Gastroesophageal sphincter (tissue), 4 donors: ENCODE measurements at regions not wholly inside any gene's neighbourhood (a gene's known extent, or its start where the extent isn't known, plus 50 kb on each side); places are given as distances from the start of the nearest gene placed in this dataset.
"Not testable (repeated sequence)": the region's sequence is repeated elsewhere in the genome, so short reads cannot be mapped to it uniquely, and the experiment has no call there.

Source experiments
- ATAC-seq: fragments of 150-250 bp; one replicate; pipeline ENCODE4 v1.9.1; 2016; ENCODE audit warnings: mild to moderate bottlenecking, moderate library complexity
- H3K27ac ChIP-seq, 4 donors: fragments of 200-600 bp; sonication (generic) in 3 of 4; 1 replicate in 3 of 4; 2 replicates in 1 of 4; pipeline ENCODE4 v1.5.1; 2016 to 2019
- H3K27me3 ChIP-seq: fragments of 200-600 bp; sonication (generic); one replicate; pipeline ENCODE4 v1.5.1; 2019
- H3K36me3 ChIP-seq, 2 donors: fragments of 200-600 bp; sonication (generic); one replicate each; pipeline ENCODE4 v1.5.1; 2019; ENCODE audit warnings: control low read depth in 1 of 2
- H3K4me1 ChIP-seq, 3 donors: fragments of 200-600 bp; sonication (generic); 1 replicate in 2 of 3; 2 replicates in 1 of 3; pipeline ENCODE4 v1.5.1; 2016 to 2019; ENCODE audit warnings: control low read depth in 2 of 3
- H3K4me3 ChIP-seq, 2 donors: fragments of 200-600 bp; sonication (generic); one replicate each; pipeline ENCODE4 v1.5.1; 2019; ENCODE audit warnings: mild to moderate bottlenecking in 1 of 2, moderate library complexity in 1 of 2
- H3K9me3 ChIP-seq, 3 donors: fragments of 200-600 bp; sonication (generic); one replicate each; pipeline ENCODE4 v1.5.1; 2017 to 2019; ENCODE audit warnings: control low read depth in 2 of 3
- EP300 ChIP-seq: sonication (generic); formaldehyde crosslinking; IDR thresholded peaks from one replicate; pipeline ENCODE4 v1.6.1; 2017; ENCODE audit warnings: antibody characterized with exemption, mild to moderate bottlenecking
- POLR2A ChIP-seq, 2 donors: fragments of 450-650 bp; IDR thresholded peaks; one replicate each; pipeline ENCODE4 v1.6.1; 2017; ENCODE audit warnings: antibody characterized with exemption in 2 of 2, mild to moderate bottlenecking in 2 of 2, moderate library complexity in 1 of 2
- POLR2AphosphoS5 ChIP-seq: sonication (generic); formaldehyde crosslinking; IDR thresholded peaks from one replicate; pipeline ENCODE4 v1.6.1; 2017; ENCODE audit warnings: antibody characterized with exemption
- WGBS, 2 donors: methylation state at CpG; one replicate each; pipeline ENCODE4 v1.1.5; 2018; ENCODE audit warnings: low coverage in 1 of 2; 5-methylcytosine and 5-hydroxymethylcytosine counted together
- TF ChIP-seq, protein P1 (sequence below), 4 experiments: fragments of 200-600 bp in 2 of 4; fragments of 450-650 bp in 2 of 4; sonication (generic) in 1 of 4; IDR thresholded peaks; one replicate each; pipeline ENCODE4 v1.5.1; 2017 to 2019; ENCODE audit warnings: antibody characterized with exemption in 4 of 4, mild to moderate bottlenecking in 2 of 4, moderate library complexity in 2 of 4

DNA sequence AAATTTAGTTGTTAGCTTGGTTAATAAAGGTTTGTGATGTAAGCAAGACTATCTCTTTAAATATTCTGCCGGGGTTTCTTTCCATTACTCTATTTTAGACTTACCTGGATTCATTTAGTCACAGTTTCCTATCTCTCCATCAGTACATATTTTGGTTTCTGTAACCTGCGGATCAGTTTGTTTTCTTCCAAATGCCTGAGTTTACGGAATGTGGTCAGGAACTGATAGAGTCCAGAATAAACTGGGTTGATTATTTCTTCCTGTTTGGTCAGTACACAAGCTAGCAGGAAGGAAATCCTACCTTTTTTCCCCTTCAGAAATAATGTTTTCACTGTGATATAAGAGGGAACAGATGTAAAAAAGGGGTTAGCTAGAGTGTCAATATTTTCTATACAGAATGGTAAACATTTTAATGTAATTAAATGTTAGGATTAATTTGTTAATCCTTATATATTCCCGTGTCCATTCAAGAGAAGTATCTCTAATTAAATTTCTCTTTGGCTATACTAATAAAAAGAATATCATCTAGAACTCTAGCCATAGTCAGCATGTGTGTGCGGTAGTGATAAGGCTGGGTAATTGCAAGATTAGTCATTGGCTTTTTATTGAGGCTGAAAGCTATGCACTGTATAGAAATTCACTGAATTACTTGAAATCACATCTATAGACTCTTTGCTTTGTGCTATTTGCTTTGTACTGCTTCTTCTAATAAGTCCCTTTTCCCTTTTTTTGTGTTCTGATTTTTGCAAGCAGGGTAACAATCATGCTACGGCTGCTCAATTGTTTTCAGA lies 144.7 kb upstream of the ADGRL4 start:
- WGBS, 2 donors: 65 to 71% methylated on average over 6 of the region's 6 CpGs
- H3K36me3 ChIP-seq: no peaks in the 10 kb centered on the region
- TF ChIP-seq, protein P1, sequence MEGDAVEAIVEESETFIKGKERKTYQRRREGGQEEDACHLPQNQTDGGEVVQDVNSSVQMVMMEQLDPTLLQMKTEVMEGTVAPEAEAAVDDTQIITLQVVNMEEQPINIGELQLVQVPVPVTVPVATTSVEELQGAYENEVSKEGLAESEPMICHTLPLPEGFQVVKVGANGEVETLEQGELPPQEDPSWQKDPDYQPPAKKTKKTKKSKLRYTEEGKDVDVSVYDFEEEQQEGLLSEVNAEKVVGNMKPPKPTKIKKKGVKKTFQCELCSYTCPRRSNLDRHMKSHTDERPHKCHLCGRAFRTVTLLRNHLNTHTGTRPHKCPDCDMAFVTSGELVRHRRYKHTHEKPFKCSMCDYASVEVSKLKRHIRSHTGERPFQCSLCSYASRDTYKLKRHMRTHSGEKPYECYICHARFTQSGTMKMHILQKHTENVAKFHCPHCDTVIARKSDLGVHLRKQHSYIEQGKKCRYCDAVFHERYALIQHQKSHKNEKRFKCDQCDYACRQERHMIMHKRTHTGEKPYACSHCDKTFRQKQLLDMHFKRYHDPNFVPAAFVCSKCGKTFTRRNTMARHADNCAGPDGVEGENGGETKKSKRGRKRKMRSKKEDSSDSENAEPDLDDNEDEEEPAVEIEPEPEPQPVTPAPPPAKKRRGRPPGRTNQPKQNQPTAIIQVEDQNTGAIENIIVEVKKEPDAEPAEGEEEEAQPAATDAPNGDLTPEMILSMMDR (IDR thresholded peaks at IDR 0.05): no peak
- no peak for TF ChIP-seq EP300
- no peak for TF ChIP-seq POLR2A (IDR thresholded peaks at IDR 0.05)
- no peak for TF ChIP-seq POLR2AphosphoS5

DNA sequence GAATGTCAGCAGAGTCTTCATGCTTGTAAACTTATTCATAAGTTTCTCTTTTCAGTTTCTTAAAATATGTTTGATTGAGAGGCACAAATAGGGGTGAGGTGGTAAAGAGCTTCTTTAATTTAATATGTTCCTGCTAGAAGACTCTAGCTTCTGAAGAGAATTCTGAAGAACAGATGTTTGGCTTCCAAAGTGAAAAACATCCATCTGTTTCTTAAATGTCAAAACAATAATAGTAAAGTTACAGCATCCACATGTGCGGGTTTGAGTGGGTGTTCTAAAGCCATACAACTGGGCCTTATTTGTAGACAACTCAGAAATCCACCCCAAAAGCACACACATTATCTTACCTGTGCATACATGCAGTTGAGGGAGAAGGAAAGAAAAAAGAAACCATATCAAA lies 144.0 kb upstream of the ADGRL4 start:
- no peaks in the 10 kb centered on the region for H3K9me3 ChIP-seq
- WGBS, 2 donors: 44 to 63% methylated on average over 1 of the region's 1 CpG
- H3K4me3 ChIP-seq: no peak overlapping the region
- H3K27me3 ChIP-seq: no peaks in the 10 kb centered on the region
- no peaks in the 10 kb centered on the region for H3K36me3 ChIP-seq
- H3K4me1 ChIP-seq: peaks cover 0 to 8% (median 0%) of the 10 kb centered on the region in 3 donors
- no peak overlapping the region for H3K27ac ChIP-seq
- no peak for ATAC-seq
- TF ChIP-seq EP300: no peak
- TF ChIP-seq, protein P1 (IDR thresholded peaks at IDR 0.05): no peak
- no peak for TF ChIP-seq POLR2A (IDR thresholded peaks at IDR 0.05)

More for the DNA sequence above, 144.7 kb upstream of the ADGRL4 start:
- no peak overlapping the region for H3K4me3 ChIP-seq
- H3K9me3 ChIP-seq: no peaks in the 10 kb centered on the region
- ATAC-seq: no peak
- H3K27me3 ChIP-seq: no peaks in the 10 kb centered on the region
- peaks cover 0 to 8% (median 0%) of the 10 kb centered on the region in 3 donors for H3K4me1 ChIP-seq
- H3K27ac ChIP-seq: no peak overlapping the region

DNA sequence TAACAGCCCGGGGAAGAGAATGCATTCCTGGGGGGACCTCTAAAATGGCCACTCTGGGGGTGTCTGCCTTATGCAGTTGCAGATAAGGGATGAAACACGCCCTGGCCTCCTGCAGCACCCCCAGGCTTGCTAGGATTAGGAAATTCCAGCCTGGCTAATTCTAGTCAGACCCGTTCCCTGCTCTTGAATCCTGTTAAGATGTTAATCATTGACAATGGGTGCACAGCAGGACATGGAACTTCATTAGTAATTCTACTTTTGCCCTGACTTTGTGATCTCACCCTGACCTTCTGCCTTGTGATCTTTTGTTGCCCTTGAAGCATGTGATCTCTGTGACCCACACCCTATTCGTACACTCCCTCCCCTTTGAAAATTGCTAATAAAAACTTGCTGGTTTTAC lies 131.7 kb upstream of the ADGRL4 start:
- not testable (repeated sequence) for ATAC-seq, H3K36me3 ChIP-seq, H3K27ac ChIP-seq, H3K4me3 ChIP-seq, H3K4me1 ChIP-seq, H3K9me3 ChIP-seq, H3K27me3 ChIP-seq
- 90 to 93% methylated on average over 3 to 4 of the region's 4 CpGs for WGBS, 2 donors

DNA sequence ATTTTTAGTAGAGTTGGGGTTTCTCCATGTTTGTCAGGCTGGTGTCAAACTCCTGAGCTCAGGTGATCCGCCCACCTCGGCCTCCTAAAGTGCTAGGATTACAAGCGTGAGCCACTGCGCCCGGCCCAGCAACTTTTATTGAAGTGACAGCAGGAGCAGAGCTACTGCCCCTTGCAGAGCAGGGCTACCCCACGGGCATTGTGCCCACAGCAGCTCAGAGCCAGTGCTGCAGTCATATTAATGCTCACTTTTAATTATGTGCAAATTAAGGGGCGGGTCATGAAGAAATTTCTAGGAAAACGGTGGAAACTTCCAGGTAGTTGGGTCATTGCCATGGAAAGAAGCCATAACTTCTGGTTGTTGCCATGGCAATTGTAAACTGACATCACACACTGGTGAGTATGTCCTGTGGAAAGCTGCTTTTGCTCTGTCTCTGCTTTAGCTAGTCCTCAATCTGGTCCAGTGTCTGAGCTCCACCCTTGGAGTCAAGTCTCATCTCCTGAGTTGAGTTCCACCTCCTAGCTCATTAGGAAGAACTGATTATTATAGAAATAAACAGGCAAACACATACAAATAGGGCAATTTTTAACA lies 127.3 kb upstream of the ADGRL4 start:
- no peaks in the 10 kb centered on the region for H3K27me3 ChIP-seq
- 75% methylated on average over 2 of the region's 8 CpGs; no CpG with 5 or more reads in 1 of the 2 donors for WGBS, 2 donors
- no peaks in the 10 kb centered on the region for H3K36me3 ChIP-seq
- H3K4me1 ChIP-seq: no peaks in the 10 kb centered on the region
- no peak overlapping the region for H3K4me3 ChIP-seq
- TF ChIP-seq POLR2AphosphoS5 (no peak), POLR2A (IDR thresholded peaks at IDR 0.05) (no peak), EP300 (no peak)
- TF ChIP-seq, protein P1 (IDR thresholded peaks at IDR 0.05): no peak
- no peak for ATAC-seq
- H3K27ac ChIP-seq: no peak overlapping the region
- peaks cover 0 to 4% (median 0%) of the 10 kb centered on the region in 3 donors for H3K9me3 ChIP-seq

DNA sequence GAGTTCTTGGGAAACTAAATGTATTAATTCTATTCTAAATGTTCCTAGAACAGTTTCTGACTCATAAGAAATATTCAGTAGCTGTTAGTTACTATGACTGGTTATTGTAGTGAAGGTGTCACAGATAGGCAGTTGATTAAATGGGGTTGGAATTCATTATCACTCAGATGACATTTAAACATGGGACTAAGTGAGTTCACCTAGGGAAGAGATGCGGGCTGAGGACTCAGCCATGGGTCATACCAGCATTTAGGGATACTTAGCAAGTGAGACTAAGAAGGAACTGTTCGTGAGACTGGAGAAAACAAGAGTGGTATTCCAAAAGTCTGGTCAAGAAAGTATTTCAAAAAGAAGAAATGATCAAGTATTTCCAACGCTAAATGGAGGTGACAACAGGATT lies 125.1 kb upstream of the ADGRL4 start:
- Histone ChIP-seq H3K36me3 (no peaks in the 10 kb centered on the region), H3K4me1 (no peaks in the 10 kb centered on the region), H3K4me3 (no peak overlapping the region), H3K9me3 (no peaks in the 10 kb centered on the region), H3K27ac (no peak overlapping the region), H3K27me3 (no peaks in the 10 kb centered on the region)
- WGBS, 2 donors: 78% methylated on average over 3 of the region's 3 CpGs; no CpG with 5 or more reads in 1 of the 2 donors
- TF ChIP-seq EP300 (no peak), POLR2AphosphoS5 (no peak), POLR2A (IDR thresholded peaks at IDR 0.05) (no peak)
- no peak for ATAC-seq

DNA sequence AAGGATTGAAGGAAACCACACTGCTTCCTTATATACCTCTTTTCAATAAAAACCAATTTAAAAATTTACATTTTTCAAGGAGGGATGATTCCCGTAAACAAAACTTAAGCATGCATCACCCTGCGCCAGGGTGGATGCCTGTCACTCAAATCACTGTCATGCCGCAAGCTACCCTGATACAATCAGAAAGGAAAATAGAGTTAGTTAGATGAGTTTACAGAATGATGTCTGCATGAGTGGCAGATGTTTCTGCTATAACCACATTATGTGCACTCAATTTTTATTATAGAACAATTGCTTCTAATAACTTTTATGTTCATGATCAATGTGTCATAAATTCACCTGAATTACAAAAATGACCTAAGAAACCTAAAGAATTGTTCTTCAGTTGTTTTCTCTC lies 123.4 kb upstream of the ADGRL4 start:
- Histone ChIP-seq H3K36me3 (no peaks in the 10 kb centered on the region), H3K4me3 (no peak overlapping the region), H3K9me3 (no peaks in the 10 kb centered on the region), H3K27ac (no peak overlapping the region), H3K27me3 (no peaks in the 10 kb centered on the region), H3K4me1 (no peaks in the 10 kb centered on the region)
- no peak for ATAC-seq
- TF ChIP-seq POLR2A (IDR thresholded peaks at IDR 0.05) (no peak), POLR2AphosphoS5 (no peak), EP300 (no peak)
- TF ChIP-seq, protein P1 (IDR thresholded peaks at IDR 0.05): no peak
- WGBS, 2 donors: 67 to 77% methylated on average over 3 of the region's 3 CpGs
